ENCODE measurements at regions not wholly inside any gene's neighbourhood (a gene's known extent, or its start where the extent isn't known, plus 50 kb on each side); places are given as distances from the start of the nearest gene placed in this dataset.

DNA sequence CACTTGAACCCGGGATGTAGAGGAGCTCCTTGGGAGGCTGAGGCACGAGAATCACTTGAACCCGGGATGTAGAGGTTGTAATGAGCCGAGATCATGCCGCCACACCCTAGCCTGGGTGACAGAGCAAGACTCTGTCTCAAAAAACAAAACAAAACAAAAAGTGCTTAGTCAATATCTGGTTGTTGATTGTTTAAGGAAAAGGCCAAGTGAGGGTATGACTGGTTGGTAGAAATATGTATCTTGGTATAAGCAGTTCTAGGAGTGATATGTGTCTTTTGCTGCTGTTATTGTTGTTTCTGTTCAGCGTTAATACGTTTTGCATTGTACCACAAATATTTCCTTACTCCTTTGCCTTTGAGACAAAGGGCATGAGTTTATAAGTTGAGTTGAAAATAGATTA, 210.7 kb upstream of the DMRT1 start:
- no peak for DNase-seq (ENCODE audit: low read depth in 2 of 2)

DNA sequence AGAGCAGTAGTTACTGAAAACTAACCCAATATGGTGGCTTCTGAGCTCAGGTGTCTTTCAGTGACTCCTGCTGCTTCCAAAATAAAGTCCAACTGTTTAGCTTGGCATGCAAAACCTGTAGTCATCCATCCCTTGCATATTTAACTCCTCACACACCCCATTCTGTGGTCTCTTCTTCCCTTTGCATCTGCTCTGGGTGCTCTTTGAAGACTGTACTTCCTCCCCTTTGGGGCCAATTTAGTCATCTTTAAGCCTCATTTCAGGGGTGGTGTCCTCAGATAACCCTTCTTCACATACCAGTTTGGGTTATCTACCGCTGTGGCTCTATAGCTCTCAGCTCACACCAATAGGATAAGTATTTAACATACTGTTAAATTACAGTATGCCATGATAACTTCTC, 209.9 kb upstream of the DMRT1 start:
- DNase-seq (ENCODE audit: low read depth in 2 of 2): no peak

DNA sequence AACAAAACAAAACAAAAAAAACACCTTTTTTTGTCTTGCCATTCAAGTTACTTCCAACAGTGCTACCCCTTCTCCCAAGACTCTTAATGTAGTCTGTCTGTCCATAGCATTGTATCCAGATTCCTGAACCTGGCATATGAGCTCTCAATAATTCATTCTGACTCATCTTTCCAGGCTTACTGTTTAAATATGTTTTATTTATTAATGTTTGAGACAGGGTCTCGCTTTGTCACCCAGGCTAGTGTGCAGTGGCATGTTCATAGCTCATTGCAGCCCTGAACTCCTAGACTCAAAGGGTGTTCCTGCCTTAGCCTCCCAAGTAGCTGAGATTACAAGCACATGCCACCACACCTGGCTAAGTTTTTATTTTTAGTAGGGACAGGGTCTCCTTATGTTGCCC, 208.0 kb upstream of the DMRT1 start:
- DNase-seq (ENCODE audit: low read depth in 2 of 2): no peak

DNA sequence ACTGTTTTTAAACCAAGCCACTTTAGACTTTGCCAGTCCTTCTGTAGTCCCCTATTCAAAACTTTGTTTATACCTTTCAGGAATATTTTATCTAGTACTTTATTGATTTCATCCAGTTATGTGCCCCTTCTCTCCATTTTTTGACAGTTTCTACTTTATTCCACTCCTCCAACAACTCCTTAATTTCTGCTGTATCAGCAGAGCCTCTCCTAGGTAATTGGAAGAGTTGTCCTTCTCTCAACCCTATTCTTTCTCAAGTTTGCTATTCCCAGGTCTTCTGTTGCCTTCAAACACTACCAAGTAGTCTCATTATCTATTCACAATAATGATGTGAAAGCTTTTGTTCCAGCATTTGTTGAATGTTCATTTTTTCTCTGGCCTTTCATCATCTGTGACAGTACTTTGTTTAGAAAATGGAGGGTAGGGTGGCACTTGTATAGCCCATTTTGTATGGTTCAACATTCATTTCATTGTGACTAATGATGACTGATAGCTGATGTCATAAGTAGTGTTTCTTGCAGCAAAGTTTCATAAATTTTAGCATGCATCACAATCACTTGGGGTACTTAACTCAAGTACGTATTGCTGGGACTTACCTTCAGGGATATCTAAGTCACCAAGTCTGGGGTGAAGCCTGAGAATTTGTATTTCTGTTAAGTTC, 204.4 kb upstream of the DMRT1 start:
- DNase-seq (ENCODE audit: low read depth in 2 of 2): no peak

DNA sequence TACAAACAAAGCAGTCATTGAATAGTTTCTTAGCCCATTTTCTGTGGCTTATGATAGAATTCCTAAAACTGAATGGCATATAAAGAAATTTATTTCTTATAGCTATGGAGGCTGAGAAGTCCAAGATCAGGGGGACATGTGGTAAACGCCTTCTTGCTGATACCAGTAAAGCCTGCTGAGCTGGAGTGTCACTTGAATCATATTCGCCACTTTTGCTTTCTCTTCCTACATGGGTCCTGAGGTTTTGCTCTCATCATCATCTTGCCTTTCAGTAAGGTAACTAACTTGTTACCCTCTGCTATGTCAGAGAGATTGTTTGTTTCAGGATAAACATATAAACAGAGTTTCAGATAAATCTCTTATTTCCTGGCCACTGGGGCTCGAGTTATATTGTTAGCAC, 203.3 kb upstream of the DMRT1 start:
- DNase-seq (ENCODE audit: low read depth in 2 of 2): no peak

DNA sequence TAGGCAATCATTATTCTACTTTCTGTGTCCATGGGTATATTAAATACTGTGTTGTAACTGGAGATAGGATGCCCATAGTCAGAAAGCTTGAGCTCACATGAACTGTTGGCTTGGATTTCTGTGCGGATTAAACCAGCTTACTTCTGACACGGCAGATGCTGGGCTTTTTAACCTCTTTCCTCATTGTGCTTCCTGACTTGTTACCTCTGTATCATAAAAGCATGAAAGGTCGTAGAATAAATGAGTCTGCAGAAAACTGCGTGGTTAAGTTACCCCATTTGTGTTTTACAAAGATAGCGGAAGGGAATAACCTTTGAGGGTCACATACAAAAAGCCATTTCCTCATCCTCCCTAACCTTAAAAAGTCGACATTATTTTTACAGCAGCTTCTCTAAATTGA, 199.5 kb upstream of the DMRT1 start:
- no peak for DNase-seq (ENCODE audit: low read depth in 2 of 2)

DNA sequence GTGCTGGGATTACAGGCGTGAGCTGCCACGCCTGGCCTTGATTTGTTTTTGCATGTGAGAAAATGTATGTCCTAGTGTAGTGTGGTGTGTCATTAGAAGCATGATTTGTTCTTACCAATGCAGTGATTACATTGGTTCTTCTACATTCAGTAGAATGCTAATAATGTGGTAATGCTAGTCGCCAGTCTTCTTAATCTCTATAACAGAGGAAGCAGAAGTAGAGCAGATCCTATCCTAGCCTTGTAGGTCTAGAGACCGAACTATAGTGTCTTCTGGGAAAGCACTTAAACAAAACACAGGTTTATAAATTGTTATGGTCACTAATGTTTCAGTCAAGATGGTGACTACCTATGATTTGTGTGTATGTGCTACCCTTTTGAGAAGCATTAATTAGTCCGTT, 197.5 kb upstream of the DMRT1 start:
- no peak for DNase-seq (ENCODE audit: low read depth in 2 of 2)

DNA sequence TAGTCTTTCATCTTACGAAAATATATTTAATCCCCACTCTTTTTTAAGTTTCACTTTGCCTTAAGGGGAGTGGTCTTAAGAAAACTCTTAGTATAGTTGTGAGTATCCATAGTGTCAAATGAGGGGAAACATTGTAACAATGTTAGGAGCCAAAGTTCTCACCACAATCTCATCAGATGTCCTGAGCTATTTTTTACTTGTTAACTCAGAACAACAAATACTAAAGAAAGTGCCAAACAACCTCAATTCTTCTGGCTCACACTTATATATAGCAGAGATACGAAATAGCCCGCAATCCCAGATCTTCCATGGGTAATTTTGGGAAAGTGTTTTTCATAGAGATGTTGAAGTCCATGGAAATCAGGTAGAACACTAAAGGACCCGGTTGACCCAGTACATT, 194.0 kb upstream of the DMRT1 start:
- DNase-seq (ENCODE audit: low read depth in 2 of 2): no peak

DNA sequence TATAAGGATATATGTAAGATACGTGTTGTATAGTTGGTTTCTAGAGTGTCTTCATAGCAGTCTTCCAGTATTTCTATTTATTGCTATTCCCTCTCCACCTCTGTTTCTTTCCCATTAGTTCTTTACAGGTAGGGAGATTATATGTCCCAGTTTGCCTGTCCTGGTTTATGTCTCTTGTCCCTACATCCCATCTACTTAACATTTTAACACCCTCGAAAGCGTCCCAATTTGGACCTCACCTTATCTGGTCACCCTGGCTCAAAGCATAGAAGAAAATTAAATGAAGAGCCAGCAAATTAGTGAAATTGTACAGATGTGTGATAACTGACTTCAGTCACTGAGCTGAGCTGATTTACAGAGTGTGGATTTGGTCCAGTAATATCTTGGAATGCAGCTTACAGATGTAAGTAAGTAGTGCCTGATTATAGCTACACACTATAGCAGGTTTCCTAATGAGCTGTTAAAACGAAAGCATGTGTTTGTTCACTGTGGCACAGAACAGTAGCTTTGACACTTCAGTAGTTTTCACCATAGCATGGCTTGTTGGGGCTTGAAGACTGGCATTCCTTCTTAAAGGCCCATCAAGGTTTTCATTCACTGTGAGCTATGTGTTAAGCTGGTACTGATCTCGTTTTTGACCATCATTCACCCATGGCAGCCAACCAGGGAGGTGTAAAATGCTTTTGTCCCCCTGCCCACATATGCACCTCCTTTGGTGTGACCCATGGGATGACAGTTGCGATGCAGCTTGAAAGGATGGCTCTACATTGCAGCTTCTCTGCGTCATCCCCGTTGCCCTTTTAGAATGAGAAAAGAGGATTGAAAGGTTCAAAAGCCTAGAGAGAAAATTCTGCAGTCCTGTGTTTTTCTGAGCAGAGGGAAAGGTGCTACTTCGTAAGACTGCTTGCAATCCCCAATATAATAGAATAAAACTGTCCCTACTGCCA, 192.1 kb upstream of the DMRT1 start:
- no peak for DNase-seq (ENCODE audit: low read depth in 2 of 2)

DNA sequence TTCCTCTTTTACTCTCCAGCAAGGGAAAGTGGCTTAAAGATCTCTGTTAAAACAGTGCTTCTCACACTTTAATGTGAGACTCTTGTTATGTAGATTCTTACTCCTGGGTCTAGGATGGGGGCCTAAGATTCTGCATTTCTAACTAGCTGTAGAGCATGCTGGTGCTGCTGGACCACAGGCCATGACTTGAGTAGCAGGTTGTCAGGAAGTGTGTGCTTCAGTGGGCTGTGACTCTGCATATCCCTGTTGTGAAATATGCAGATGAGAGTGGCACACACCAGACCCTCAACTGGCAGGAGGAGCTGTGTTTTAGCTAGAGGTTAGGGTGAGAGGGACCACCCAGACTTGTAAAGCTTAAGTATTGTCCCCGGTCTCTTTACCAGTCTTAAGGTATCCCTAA, 191.1 kb upstream of the DMRT1 start:
- no peak for DNase-seq (ENCODE audit: low read depth in 2 of 2)

DNA sequence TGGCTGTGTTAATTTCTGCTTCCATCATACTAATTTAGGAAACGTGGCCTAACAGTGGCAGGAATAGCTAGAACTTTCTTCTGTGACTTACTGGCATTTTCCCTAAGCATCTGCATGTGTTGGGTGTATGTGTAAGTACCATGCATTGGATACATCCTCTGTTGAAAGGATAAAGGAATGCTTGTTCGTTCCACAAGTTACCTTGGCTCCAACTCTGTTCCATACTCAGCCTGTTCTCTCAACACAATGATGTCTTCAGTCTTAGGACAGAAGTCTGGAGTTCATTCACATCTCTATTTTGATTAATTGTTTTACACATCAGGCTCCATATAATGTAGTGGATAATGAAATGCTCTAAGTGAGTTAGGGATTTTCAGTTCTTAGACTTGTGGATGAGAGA, 190.1 kb upstream of the DMRT1 start:
- DNase-seq (ENCODE audit: low read depth in 2 of 2): no peak

DNA sequence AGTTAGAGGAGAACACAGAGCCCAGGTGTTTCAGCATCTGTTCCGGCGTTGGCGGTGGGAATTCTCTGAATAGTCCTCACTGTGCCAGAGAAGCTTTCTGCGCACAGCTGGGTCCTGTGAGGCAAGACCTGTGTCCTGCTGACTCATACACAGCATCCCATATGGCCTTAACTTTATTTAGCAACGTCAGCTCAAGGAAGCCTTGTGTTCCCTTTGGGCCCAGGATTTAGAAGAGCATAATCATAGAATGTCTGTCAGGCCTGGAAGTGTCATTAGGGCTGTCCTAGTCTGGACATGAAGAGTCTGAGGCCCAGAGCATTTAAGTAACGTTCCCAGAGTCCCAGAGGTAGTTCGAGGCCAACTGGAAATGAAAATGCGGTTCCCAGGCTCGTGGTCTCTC, 188.6 kb upstream of the DMRT1 start:
- DNase-seq (ENCODE audit: low read depth in 2 of 2): no peak

DNA sequence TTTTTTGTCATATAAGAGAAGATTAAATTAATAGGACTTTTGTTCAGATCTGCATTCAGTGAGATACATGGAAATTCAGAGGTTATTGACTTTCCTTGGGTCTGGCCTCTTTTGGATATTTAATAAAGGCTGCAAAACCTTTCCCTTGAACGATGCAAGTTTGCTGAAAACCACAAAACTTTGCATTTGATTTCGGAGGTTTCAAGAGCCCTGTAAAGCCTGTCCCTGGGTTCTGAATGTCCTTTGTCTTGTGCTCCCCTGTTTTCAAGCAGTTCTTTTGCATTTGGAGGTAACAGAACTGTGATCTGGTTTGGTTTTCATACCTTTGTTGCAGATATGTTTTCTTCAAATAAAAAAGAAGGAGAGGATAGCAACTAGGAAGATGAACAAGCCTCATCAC, 188.1 kb upstream of the DMRT1 start:
- DNase-seq (ENCODE audit: low read depth in 2 of 2): no peak

DNA sequence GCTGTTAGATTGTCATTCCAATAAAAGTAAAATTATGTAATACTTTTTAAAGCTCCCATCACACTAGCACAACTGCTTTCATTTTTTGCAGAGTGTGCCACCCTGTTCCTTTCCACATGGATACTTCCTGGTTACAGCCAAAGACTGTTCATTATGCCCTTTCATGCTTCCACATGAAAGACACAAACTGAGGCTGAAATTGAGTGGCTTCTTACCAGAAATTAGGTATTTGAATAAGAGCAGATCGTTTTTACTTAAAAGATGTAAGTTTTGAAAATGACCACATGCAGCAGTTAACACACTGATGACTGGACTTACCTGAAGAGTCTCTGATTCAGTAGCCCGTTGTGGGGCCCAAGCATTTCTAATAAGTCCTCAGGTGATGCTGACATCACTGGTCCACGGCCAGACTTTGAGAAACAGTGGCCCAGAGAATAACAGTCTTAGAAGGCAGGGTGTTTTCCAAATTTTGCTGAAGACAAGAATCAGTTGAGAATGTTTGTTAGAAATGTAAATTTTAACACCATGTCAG, 187.6 kb upstream of the DMRT1 start:
- DNase-seq (ENCODE audit: low read depth in 2 of 2): no peak

DNA sequence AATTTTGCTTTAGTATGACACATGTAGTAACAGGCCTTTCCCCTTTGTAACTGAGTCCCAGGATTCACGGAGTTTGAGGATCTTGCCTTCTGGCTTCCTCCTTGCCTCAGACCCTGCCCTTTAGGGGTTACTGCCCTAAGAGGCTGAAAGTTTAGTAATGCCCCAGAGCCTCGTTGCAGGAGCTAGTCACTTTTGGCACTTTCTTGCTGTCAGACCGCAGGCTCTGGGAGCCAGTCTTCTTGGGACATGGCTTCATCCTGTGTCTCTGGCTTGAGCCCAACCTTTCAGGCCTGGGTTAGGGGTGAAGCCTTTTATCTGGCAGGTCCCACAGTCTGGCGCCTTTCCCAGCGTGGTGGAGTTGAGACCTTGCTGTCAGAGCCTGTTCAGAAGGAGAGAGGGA, 185.6 kb upstream of the DMRT1 start:
- no peak for DNase-seq (ENCODE audit: low read depth in 2 of 2)

DNA sequence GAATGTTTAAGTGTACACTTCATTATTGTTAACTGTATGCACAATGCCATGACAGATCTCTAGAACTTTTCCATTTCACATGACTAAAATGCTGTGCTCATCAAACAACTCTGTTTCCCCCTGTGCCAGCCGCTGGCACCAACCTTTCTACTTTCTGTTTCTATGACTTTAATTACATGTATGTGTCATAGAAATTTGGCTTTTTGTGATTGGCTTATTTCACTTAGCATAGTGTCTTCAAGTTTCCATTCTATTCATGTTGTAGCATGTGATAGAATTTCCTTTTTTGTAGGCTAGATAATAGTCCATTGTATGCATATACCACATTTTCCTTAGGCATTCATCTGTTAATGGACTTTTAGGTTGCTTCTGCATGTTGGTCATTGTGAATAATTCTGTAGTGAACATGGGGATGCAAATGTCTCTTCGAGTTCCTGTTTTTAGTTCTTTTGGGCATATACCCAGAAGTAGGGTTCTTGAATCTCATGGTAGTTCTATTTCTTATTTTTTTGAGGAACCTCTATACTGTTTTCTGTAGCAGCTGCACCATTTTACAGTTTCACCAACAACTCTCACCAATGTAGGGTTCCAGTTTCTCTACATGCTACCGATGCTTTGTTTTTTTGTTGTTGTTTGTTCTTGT, 184.4 kb upstream of the DMRT1 start:
- no peak for DNase-seq (ENCODE audit: low read depth in 2 of 2)

DNA sequence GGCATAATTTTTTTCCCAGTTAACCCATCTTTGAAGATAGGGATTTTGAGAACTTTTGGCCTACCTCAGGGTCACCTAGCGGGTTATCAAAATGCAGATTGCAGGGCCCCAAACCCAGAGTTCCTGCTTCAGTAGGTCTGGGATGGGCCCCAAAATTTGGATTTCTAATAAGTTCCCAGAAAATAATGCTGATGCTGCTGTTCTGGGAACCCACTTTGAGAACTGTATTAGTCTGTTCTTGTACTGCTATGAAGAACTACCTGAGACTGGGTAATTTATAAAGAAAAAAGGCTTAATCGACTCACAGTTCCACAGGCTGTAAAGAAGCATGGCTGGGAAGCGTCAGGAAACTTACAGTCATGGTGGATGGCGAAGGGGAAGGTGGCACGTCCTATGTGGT, 182.2 kb upstream of the DMRT1 start:
- no peak for DNase-seq (ENCODE audit: low read depth in 2 of 2)

DNA sequence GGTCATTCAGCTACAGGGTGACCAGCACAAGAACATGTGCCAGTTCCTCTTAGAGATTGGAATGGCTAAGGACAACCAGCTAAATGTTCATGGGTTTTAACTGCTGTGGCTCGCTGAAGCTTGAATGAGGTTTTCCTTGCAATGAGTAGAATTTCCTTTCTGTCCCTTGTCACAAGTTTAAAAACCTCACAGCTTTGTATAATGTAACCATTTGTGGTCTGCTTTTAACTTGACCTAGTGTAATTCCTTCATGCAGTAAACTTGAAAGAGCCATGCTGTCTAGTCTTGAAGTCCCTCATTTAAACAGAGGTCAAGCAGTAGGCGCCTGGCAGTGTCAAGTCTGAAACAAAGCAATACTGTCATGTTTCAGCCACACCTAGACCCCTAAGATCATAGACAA, 181.3 kb upstream of the DMRT1 start:
- no peak for DNase-seq (ENCODE audit: low read depth in 2 of 2)

DNA sequence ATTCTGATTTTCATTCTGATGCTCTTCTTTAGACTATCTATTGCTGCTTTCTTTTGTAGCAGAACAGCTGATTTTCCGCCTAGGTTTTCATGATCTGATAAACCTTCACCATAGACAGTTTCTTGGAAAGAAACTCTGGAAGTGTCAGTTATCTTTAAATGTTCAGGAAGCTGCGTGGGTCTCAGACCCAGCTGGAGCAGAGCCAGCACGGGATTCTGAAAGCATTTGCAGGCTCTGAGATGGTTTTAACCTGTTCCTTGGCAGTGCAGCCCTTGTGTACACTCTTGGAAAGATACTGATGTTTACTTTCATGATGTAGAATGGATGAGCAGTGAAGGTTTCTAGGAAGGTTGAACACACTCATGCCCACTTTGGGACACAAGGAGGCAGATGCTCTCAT, 178.0 kb upstream of the DMRT1 start:
- DNase-seq (ENCODE audit: low read depth in 2 of 2): no peak

DNA sequence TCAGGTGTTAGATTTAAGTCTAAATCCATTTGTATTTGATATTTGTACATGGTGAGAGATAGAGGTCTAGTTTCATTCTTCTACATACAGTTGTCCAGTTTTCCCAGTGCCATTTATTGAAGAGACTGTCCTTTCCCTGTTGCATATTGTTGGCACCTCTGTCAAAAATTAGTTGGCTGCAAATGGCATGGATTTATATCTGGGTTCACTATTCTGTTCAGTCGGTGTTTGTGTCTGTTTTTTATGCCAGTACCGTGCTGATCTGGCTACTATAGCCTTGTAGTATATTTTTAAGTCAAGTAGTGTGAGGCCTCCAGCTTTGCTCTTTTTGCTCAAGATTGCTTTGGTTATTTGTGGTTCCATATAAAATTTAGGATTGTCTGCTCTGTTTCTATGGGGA, 176.2 kb upstream of the DMRT1 start:
- no peak for DNase-seq (ENCODE audit: low read depth in 2 of 2)

DNA sequence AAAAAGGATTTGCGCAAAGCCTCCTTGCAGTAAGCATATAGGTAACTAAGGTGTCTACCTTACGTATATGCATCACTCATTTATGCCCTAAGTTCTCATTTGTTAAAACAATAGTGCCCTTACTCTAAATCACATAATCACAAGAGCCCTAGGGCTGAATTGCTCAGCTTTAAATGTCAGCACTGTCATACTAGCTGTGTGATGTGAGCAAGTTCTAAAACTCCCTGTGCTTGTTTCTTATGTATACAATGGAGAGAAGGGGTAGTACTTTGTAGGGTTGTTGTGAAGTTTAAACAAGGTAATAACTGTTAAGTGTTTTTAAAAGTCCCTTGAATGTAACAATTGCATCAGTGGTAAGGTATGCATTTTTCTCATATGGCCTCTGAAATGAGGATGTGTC, 169.5 kb upstream of the DMRT1 start:
- DNase-seq (ENCODE audit: low read depth in 2 of 2): no peak

DNA sequence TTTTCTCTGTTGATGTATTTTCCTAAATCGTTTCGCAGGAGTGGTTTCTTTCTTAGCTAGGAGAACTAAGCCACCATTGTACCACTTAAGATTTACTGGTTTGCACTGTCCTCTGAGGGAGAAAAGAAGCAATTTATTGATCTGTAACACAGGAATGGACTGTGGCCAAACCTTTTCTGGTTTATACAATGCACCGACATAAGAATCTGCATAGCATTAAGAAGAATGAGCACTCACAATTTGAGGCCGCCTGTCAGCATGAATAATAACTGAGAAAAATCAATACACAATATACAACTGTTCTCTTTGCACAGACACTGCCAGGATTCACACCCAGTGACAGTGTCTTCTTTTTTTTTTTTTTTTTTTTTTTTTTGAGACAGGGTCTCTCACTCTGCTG, 168.6 kb upstream of the DMRT1 start:
- DNase-seq (ENCODE audit: low read depth in 2 of 2): no peak

All from stimulated activated CD8-positive, alpha-beta memory T cell treated with anti-CD3 and anti-CD28 coated beads, Interleukin-15, amount 100 ng/mL, for 48 hours (primary cell).